ENCODE measurements at regions not wholly inside any gene's neighbourhood (a gene's known extent, or its start where the extent isn't known, plus 50 kb on each side); places are given as distances from the start of the nearest gene placed in this dataset.

DNA sequence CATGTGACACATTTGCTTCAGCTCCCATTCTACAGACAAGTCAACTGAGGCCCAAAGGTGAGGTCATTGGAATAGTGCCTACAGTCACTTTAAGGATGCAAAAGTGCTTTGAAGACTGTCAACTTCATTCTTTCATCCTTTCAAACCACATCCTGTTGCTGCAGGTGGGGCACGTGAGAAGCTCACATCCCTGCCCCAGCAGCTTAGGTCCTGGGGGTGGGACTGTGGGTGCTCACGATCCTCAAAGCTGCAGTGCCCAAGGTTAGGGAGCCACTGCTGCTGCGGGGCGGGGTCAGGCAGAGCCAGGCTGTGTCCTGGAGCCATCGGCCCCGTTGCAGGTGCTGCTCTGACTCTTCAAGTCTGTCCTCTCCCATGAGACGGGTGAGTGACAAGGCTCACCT, 57.9 kb upstream of the IER5L start:
- TF ChIP-seq ZFP3 (CRISPR knock-in tag; IDR thresholded peaks at IDR 0.05) (no peak), PPARA (CRISPR knock-in tag; IDR thresholded peaks at IDR 0.05; ENCODE audit: borderline replicate concordance) (no peak), OSR1 (CRISPR knock-in tag; IDR thresholded peaks at IDR 0.05) (no peak), ZFP30 (CRISPR knock-in tag; IDR thresholded peaks at IDR 0.05) (no peak)

All from SK-N-SH treated with all-trans-retinoic acid at 6 μM for 48 hours (cell line).